Activated B cell treated with CpG ODN at 0.5 μM for 24 hours (primary cell): ENCODE measurements at regions not wholly inside any gene's neighbourhood (a gene's known extent, or its start where the extent isn't known, plus 50 kb on each side); places are given as distances from the start of the nearest gene placed in this dataset.

Experiments used
- ATAC-seq: fragments of 200-7000 bp; cut with Tn5 transposase; one replicate; pipeline ENCODE4 v1.10.0; 2021; ENCODE audit warnings: low read depth, mild to moderate bottlenecking, moderate library complexity
- CTCF ChIA-PET: fragments of 350-600 bp; sonication (Branson Sonifier 250); formaldehyde crosslinking; loops from one replicate; lab custom pipeline; 2021; ENCODE audit warnings: antibody characterized with exemption; lab: Charles Lee
- POLR2A ChIA-PET: fragments of 350-600 bp; sonication (Branson Sonifier 250); formaldehyde crosslinking; loops from one replicate; lab custom pipeline; 2021; ENCODE audit warnings: antibody characterized with exemption; lab: Charles Lee
- DNase-seq: peaks from one replicate; pipeline ENCODE4 v3.0.0; 2022
- H3K27ac Mint-ChIP-seq: one replicate; pipeline ENCODE4 v1.8.0; 2020; ENCODE audit warnings: mixed read lengths
- H3K27me3 Mint-ChIP-seq: one replicate; pipeline ENCODE4 v1.8.0; 2021; ENCODE audit warnings: mixed read lengths
- H3K36me3 Mint-ChIP-seq: one replicate; pipeline ENCODE4 v1.8.0; 2021; ENCODE audit warnings: low read depth, mixed read lengths
- H3K4me1 Mint-ChIP-seq: one replicate; pipeline ENCODE4 v1.8.0; 2021; ENCODE audit warnings: mixed read lengths
- H3K4me3 Mint-ChIP-seq: one replicate; pipeline ENCODE4 v1.8.0; 2020; ENCODE audit warnings: mild to moderate bottlenecking, mixed read lengths
- H3K9me3 Mint-ChIP-seq: one replicate; pipeline ENCODE4 v1.8.0; 2020; ENCODE audit warnings: mixed read lengths
- CTCF ChIP-seq: fragments of 200-600 bp; IDR thresholded peaks from one replicate; pipeline ENCODE4 v1.8.0; 2022; ENCODE audit warnings: antibody characterized with exemption, mild to moderate bottlenecking
- intact Hi-C: fragments of 100-400 bp; cut with micrococcal nuclease; formaldehyde crosslinking; loops from one replicate; pipeline ENCODE4 v1.15.1; 2024

GRCh38 chr1:55314740-55315139 is 99.6 kb upstream of the USP24 start:
- Mint-ChIP-seq H3K9me3 (no peaks in the 10 kb centered on the region), H3K27ac (no peak overlapping the region), H3K4me1 (peaks cover 4% of the 10 kb centered on the region), H3K36me3 (no peaks in the 10 kb centered on the region), H3K27me3 (peaks cover 2% of the 10 kb centered on the region), H3K4me3 (no peak overlapping the region)
- DNase-seq (no peak), ATAC-seq (no peak)
- ChIA-PET POLR2A (no interaction called here), CTCF (no interaction called here)
- no peak for TF ChIP-seq CTCF
- intact Hi-C loops, result no loop called here

- no peak overlapping the region for H3K27ac Mint-ChIP-seq
- POLR2A ChIA-PET, result no interaction called here
- no peak for DNase-seq
Observed at GRCh38 chr1:55313903-55314302, 98.7 kb upstream of the USP24 start.

GRCh38 chr1:55311979-55312378 is 96.8 kb upstream of the USP24 start:
- Mint-ChIP-seq H3K4me1 (no peaks in the 10 kb centered on the region), H3K36me3 (no peaks in the 10 kb centered on the region), H3K9me3 (no peaks in the 10 kb centered on the region), H3K27ac (no peak overlapping the region), H3K27me3 (peaks cover 2% of the 10 kb centered on the region), H3K4me3 (no peak overlapping the region)
- ATAC-seq (no peak), DNase-seq (no peak)
- no peak for TF ChIP-seq CTCF
- intact Hi-C loops, result no loop called here
- CTCF ChIA-PET, result no interaction called here
- POLR2A ChIA-PET, result no interaction called here

More at GRCh38 chr1:55313903-55314302, 98.7 kb upstream of the USP24 start:
- H3K4me3 Mint-ChIP-seq, result no peak overlapping the region
- no peaks in the 10 kb centered on the region for H3K9me3 Mint-ChIP-seq
- H3K27me3 Mint-ChIP-seq, result peaks cover under 1% of the 10 kb centered on the region
- no peaks in the 10 kb centered on the region for H3K36me3 Mint-ChIP-seq
- CTCF ChIA-PET, result no interaction called here
- H3K4me1 Mint-ChIP-seq, result peaks cover 4% of the 10 kb centered on the region
- no peak for TF ChIP-seq CTCF
- intact Hi-C loops, result no loop called here
- no peak for ATAC-seq

- Mint-ChIP-seq H3K36me3 (no peaks in the 10 kb centered on the region), H3K27ac (no peak overlapping the region), H3K9me3 (no peaks in the 10 kb centered on the region), H3K4me1 (no peaks in the 10 kb centered on the region), H3K4me3 (no peak overlapping the region), H3K27me3 (peaks cover 2% of the 10 kb centered on the region)
- ChIA-PET CTCF (no interaction called here), POLR2A (no interaction called here)
- ATAC-seq (no peak), DNase-seq (no peak)
- intact Hi-C loops, result no loop called here
- TF ChIP-seq CTCF, result no peak
Observed at GRCh38 chr1:55311057-55311641, 96.0 kb upstream of the USP24 start.

GRCh38 chr1:55310505-55310971 is 95.4 kb upstream of the USP24 start:
- intact Hi-C loops, result no loop called here
- Mint-ChIP-seq H3K9me3 (no peaks in the 10 kb centered on the region), H3K36me3 (no peaks in the 10 kb centered on the region), H3K27me3 (peaks cover 2% of the 10 kb centered on the region), H3K4me1 (no peaks in the 10 kb centered on the region), H3K4me3 (no peak overlapping the region), H3K27ac (no peak overlapping the region)
- CTCF ChIA-PET, result no interaction called here
- no peak for TF ChIP-seq CTCF
- POLR2A ChIA-PET, result no interaction called here
- ATAC-seq (no peak), DNase-seq (no peak)
